K562 (cell line): ENCODE measurements at regions not wholly inside any gene's neighbourhood (a gene's known extent, or its start where the extent isn't known, plus 50 kb on each side); places are given as distances from the start of the nearest gene placed in this dataset.

Experiments used
- BRF2 ChIP-seq: IDR thresholded peaks from 3 replicates; pipeline ENCODE4 v1.6.1; 2011; ENCODE audit warnings: borderline replicate concordance, mild to moderate bottlenecking; ENCODE audit not compliant: insufficient read length, insufficient read depth
- CHCHD3 ChIP-seq: fragments of 250-450 bp; sonication (Bioruptor Pico); IDR thresholded peaks from 2 replicates; pipeline ENCODE4 v2.1.2; 2022; ENCODE audit warnings: mild to moderate bottlenecking
- E4F1 ChIP-seq: fragments of 250-450 bp; sonication (Bioruptor Pico); IDR thresholded peaks from 2 replicates; pipeline ENCODE4 v1.5.0; 2021; ENCODE audit warnings: mild to moderate bottlenecking, borderline replicate concordance
- FOXA3 ChIP-seq, 2 experiments: fragments of 450-650 bp in 1 of 2; sonication (generic) in 1 of 2; formaldehyde crosslinking; IDR thresholded peaks in 1 of 2; conservative IDR thresholded peaks in 1 of 2; 2 replicates each; pipeline versions ENCODE4 v1.4.0 to v1.8.0; 2020 to 2022; ENCODE audit warnings: mild to moderate bottlenecking in 2 of 2, missing genetic modification reagents in 1 of 2
- HDAC8 ChIP-seq: fragments of 450-650 bp; IDR thresholded peaks from 2 replicates; pipeline ENCODE4 v1.6.1; 2016; ENCODE audit warnings: mild to moderate bottlenecking, missing genetic modification characterization, moderate library complexity, missing compliant biosample characterization
- HMG20A ChIP-seq: fragments of 450-650 bp; formaldehyde crosslinking; conservative IDR thresholded peaks from 2 replicates; pipeline ENCODE4 v1.4.0; 2020; ENCODE audit warnings: mild to moderate bottlenecking, mixed read lengths
- LEF1 ChIP-seq: fragments of 450-650 bp; IDR thresholded peaks from 2 replicates; pipeline ENCODE4 v1.6.1; 2016; ENCODE audit warnings: mild to moderate bottlenecking
- MEIS2 ChIP-seq: fragments of 450-650 bp; IDR thresholded peaks from 2 replicates; pipeline ENCODE4 v1.6.1; 2014; ENCODE audit warnings: mild to moderate bottlenecking; ENCODE audit not compliant: partially characterized antibody
- PTBP1 ChIP-seq: fragments of 200-400 bp; formaldehyde crosslinking; IDR thresholded peaks from 2 replicates; pipeline ENCODE4 v1.6.1; 2017; ENCODE audit warnings: low read depth, low read length
- RHOXF2B ChIP-seq: fragments of 250-450 bp; sonication (Bioruptor Pico); conservative IDR thresholded peaks from 2 replicates; pipeline ENCODE4 v1.5.1; 2021
- RUNX1 ChIP-seq: sonication (generic); IDR thresholded peaks from 2 replicates; pipeline ENCODE4 v1.6.1; 2016; ENCODE audit warnings: antibody characterized with exemption, low read depth
- TCF3 ChIP-seq: sonication (generic); formaldehyde crosslinking; IDR thresholded peaks from 2 replicates; pipeline ENCODE4 v1.4.0; 2020; ENCODE audit warnings: mild to moderate bottlenecking, missing genetic modification reagents
- ZFP1 ChIP-seq: fragments of 450-650 bp; formaldehyde crosslinking; IDR thresholded peaks from 2 replicates; pipeline ENCODE4 v1.4.0; 2020; ENCODE audit warnings: mild to moderate bottlenecking, mixed read lengths
- ZKSCAN3 ChIP-seq: fragments of 250-450 bp; sonication (Bioruptor Pico); IDR thresholded peaks from 2 replicates; pipeline ENCODE4 v1.4.0; 2020
- ZNF175 ChIP-seq: fragments of 200-800 bp; sonication (Bioruptor generic); IDR thresholded peaks from 2 replicates; pipeline ENCODE4 v1.6.1; 2016; ENCODE audit warnings: low read depth, mild to moderate bottlenecking, missing genetic modification characterization, missing compliant biosample characterization
- ZNF609 ChIP-seq: sonication (generic); formaldehyde crosslinking; IDR thresholded peaks from 2 replicates; pipeline ENCODE4 v1.8.1; 2023; ENCODE audit warnings: missing genetic modification reagents, mild to moderate bottlenecking, borderline replicate concordance
- ZNF639 ChIP-seq, 2 experiments: fragments of 200-800 bp in 1 of 2; sonication (Bioruptor generic) in 1 of 2; sonication (generic) in 1 of 2; formaldehyde crosslinking in 1 of 2; IDR thresholded peaks in 1 of 2; conservative IDR thresholded peaks in 1 of 2; 2 replicates each; pipeline versions ENCODE4 v1.5.0 to v1.6.1; 2016 to 2020; ENCODE audit warnings: missing compliant biosample characterization in 1 of 2, missing genetic modification characterization in 1 of 2, missing genetic modification reagents in 1 of 2
- ZNF75A ChIP-seq: fragments of 450-650 bp; formaldehyde crosslinking; IDR thresholded peaks from 2 replicates; pipeline ENCODE4 v1.4.0; 2020; ENCODE audit warnings: mild to moderate bottlenecking
- ZNF778 ChIP-seq: fragments of 450-650 bp; formaldehyde crosslinking; IDR thresholded peaks from 2 replicates; pipeline ENCODE4 v1.4.0; 2020; ENCODE audit warnings: mild to moderate bottlenecking, moderate library complexity
- ZSCAN29 ChIP-seq: fragments of 450-650 bp; IDR thresholded peaks from 2 replicates; pipeline ENCODE4 v1.6.1; 2017

DNA sequence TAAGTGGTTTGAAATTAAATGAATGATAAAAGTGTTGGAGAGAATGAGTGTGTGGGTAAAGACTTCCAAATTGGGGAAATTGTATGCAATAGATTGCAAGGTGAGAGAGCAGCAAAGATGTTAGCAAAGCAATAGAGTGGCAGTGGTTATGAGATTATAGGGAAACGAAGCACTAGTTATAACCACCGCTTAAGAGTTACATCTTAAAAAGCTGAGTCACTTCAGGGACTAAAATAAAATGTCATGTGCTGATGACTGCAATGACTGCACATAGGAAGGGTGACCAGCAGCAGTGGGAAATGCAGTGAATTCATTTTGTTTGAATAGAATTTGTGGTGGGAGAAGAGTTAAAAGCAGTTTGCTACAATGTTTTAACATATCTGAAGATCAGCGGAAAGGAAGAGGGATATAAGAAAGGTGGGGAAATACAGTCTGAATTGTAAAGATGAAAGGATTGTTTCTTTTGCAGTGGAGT, 127.3 kb downstream of the RAP2B start (continued):
- TF ChIP-seq BRF2 (no peak), CHCHD3 (CRISPR knock-in tag) (no peak), TCF3 (no peak), ZNF778 (CRISPR knock-in tag) (no peak), RUNX1 (no peak), FOXA3 (CRISPR knock-in tag; conservative IDR thresholded peaks at IDR 0.05 in 1 of 2, IDR thresholded peaks at IDR 0.05 in 1 of 2) (no peak), ZNF639 (CRISPR knock-in tag; conservative IDR thresholded peaks at IDR 0.05 in 1 of 2, IDR thresholded peaks at IDR 0.05 in 1 of 2) (no peak), E4F1 (CRISPR knock-in tag) (no peak), RHOXF2B (CRISPR knock-in tag) (no peak), MEIS2 (no peak), ZFP1 (CRISPR knock-in tag) (no peak), ZSCAN29 (no peak), HMG20A (CRISPR knock-in tag) (no peak), ZNF609 (CRISPR knock-in tag) (no peak), ZNF75A (CRISPR knock-in tag) (peak; percentile 90), ZNF175 (CRISPR knock-in tag) (peak; percentile 53; the same call in 1 of the 2 replicates), LEF1 (peak; percentile 80), ZKSCAN3 (CRISPR knock-in tag) (no peak), PTBP1 (no peak), HDAC8 (tag) (0 out of 2 replicates have a peak, but pooled peaks have one; percentile 13)
